GM06990 (cell line): ENCODE measurements at regions not wholly inside any gene's neighbourhood (a gene's known extent, or its start where the extent isn't known, plus 50 kb on each side); places are given as distances from the start of the nearest gene placed in this dataset.

Source experiments
- DNase-seq: peaks from one replicate; pipeline ENCODE4 v3.0.0-alpha.2; 2011; ENCODE audit not compliant: insufficient read length; ENCODE audit errors: extremely low read depth
- H3K27me3 ChIP-seq: replicated peaks from 2 replicates; pipeline ENCODE4 v1.6.0; 2011; ENCODE audit warnings: low read length; ENCODE audit not compliant: control insufficient read depth, insufficient read depth
- H3K36me3 ChIP-seq: 2 replicates; pipeline ENCODE4 v1.5.1; 2011; ENCODE audit warnings: low read length; ENCODE audit not compliant: control insufficient read depth, insufficient read depth
- H3K4me3 ChIP-seq: replicated peaks from 2 replicates; pipeline ENCODE4 v1.5.1; 2011; ENCODE audit warnings: low read depth, mild to moderate bottlenecking, control low read depth, low read length
- CTCF ChIP-seq: IDR thresholded peaks from 2 replicates; pipeline ENCODE4 v1.5.1; 2011; ENCODE audit warnings: low read length, control low read depth, mild to moderate bottlenecking, inconsistent platforms; ENCODE audit not compliant: insufficient read depth, poor library complexity, severe bottlenecking

DNA sequence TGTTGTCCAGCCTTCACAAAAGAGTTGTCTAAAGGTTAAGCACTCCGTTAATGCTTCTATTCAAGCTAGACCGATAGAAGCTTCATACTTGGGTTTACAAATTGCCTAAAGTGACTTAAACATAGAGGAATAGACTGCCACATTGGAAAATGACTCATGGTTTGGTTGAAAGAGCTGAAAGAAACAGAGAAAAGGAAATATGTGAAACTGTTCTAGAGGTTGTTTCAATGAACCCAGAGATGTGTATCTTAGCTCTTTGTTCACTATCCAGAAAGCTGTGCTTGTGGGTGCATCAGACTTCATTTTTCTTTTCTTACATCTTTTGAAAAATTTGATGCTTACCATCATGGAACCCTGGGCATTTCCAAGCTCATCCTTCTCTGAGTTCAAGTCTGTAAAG lies 736.2 kb downstream of the INHBA start:
- no peak for DNase-seq
- Histone ChIP-seq H3K4me3 (no peak overlapping the region), H3K27me3 (no peaks in the 10 kb centered on the region), H3K36me3 (no peaks in the 10 kb centered on the region)
- no peak for TF ChIP-seq CTCF

DNA sequence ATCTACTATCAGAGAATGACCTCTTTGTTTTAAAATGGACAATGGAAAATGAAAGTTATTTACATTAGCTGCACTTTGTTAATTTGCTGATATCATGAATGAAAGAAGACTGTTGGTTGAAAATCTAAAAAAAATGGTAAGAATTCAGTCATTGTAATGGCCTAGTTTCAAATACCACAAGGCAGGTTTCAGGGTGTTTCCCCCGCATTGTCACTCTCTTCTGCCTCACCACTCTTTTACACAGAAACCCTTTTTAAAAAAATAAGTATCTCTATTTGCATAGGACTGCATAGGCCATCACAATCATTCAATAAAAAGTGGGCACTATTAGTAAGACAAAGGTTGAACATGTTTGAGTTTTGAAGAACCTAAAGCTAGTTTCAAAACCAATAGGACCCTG lies 737.1 kb downstream of the INHBA start:
- TF ChIP-seq CTCF = no peak
- no peak overlapping the region for H3K4me3 ChIP-seq
- H3K27me3 ChIP-seq = no peaks in the 10 kb centered on the region
- no peak for DNase-seq
- H3K36me3 ChIP-seq = no peaks in the 10 kb centered on the region

DNA sequence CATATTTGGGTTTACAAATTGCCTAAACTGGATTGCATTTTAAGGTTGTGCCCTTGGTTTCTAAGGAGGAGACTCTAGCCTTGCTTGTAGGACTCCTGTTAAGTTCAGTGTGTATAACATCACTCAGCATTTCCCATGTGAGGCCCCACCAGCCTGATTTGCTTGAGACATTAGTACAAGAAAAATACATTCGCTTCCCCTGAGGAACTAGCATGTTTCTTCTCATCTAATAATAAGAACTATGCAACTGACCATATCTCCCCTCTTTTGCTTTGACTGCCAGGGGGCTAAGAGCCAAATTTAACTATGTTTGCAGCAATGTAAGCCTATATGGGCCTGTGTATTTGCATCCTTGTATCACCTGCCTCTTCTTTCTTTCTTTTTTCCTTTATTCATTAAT lies 737.9 kb downstream of the INHBA start:
- DNase-seq = no peak
- Histone ChIP-seq H3K27me3 (no peaks in the 10 kb centered on the region), H3K4me3 (no peak overlapping the region), H3K36me3 (no peaks in the 10 kb centered on the region)
- TF ChIP-seq CTCF = no peak

- no peak for TF ChIP-seq CTCF
- DNase-seq = no peak
- Histone ChIP-seq H3K27me3 (no peaks in the 10 kb centered on the region), H3K36me3 (no peaks in the 10 kb centered on the region), H3K4me3 (no peak overlapping the region)
These were observed 738.3 kb downstream of the INHBA start for GRCh38 chr7:40964610-40965009.

GRCh38 chr7:40959955-40960354 lies 742.9 kb downstream of the INHBA start:
- no peak for TF ChIP-seq CTCF
- no peak overlapping the region for H3K4me3 ChIP-seq
- H3K27me3 ChIP-seq = no peaks in the 10 kb centered on the region
- DNase-seq = no peak
- H3K36me3 ChIP-seq = no peaks in the 10 kb centered on the region

GRCh38 chr7:40948239-40948638 lies 754.7 kb downstream of the INHBA start:
- DNase-seq = no peak
- TF ChIP-seq CTCF = no peak
- Histone ChIP-seq H3K4me3 (no peak overlapping the region), H3K27me3 (no peaks in the 10 kb centered on the region), H3K36me3 (no peaks in the 10 kb centered on the region)
